Activated CD4-positive, alpha-beta memory T cell treated with anti-CD3 and anti-CD28 coated beads for 36 hours (primary cell): ENCODE measurements at regions not wholly inside any gene's neighbourhood (a gene's known extent, or its start where the extent isn't known, plus 50 kb on each side); places are given as distances from the start of the nearest gene placed in this dataset.
"Not testable (repeated sequence)": the region's sequence is repeated elsewhere in the genome, so short reads cannot be mapped to it uniquely, and the experiment has no call there.

Experiments
- CTCF ChIA-PET: fragments of 350-600 bp; sonication (Branson Sonifier 250); formaldehyde crosslinking; loops from one replicate; lab custom pipeline; 2021; ENCODE audit warnings: antibody characterized with exemption, inconsistent platforms; lab: Charles Lee
- POLR2A ChIA-PET: fragments of 350-600 bp; sonication (Branson Sonifier 250); formaldehyde crosslinking; loops from one replicate; lab custom pipeline; 2021; ENCODE audit warnings: antibody characterized with exemption; lab: Charles Lee
- DNase-seq: peaks from one replicate; pipeline ENCODE4 v3.0.0-alpha.2; 2020
- H3K27ac Mint-ChIP-seq: one replicate; pipeline ENCODE4 v1.8.0; 2021; ENCODE audit warnings: mixed read lengths
- H3K27me3 Mint-ChIP-seq: one replicate; pipeline ENCODE4 v1.8.0; 2021; ENCODE audit warnings: mixed read lengths
- H3K36me3 Mint-ChIP-seq: one replicate; pipeline ENCODE4 v1.8.0; 2021; ENCODE audit warnings: mixed read lengths
- H3K4me1 Mint-ChIP-seq: one replicate; pipeline ENCODE4 v1.8.0; 2021; ENCODE audit warnings: low read depth, mixed read lengths
- H3K4me3 Mint-ChIP-seq: one replicate; pipeline ENCODE4 v1.8.0; 2021; ENCODE audit warnings: mild to moderate bottlenecking, mixed read lengths
- H3K9me3 Mint-ChIP-seq: one replicate; pipeline ENCODE4 v1.8.0; 2021; ENCODE audit warnings: mixed read lengths
- intact Hi-C: fragments of 100-400 bp; cut with micrococcal nuclease; formaldehyde crosslinking; loops from one replicate; pipeline ENCODE4 v1.15.1; 2023

GRCh38 chr2:87075054-87075790 is 53.6 kb upstream of the PLGLB1 start:
- DNase-seq: peak; percentile 55
- H3K36me3 Mint-ChIP-seq, H3K4me1 Mint-ChIP-seq, CTCF ChIA-PET, H3K9me3 Mint-ChIP-seq, intact Hi-C loops, POLR2A ChIA-PET, H3K27me3 Mint-ChIP-seq: not testable (repeated sequence)
- peak overlapping the region; percentile 76 for H3K4me3 Mint-ChIP-seq
- peak overlapping the region; percentile 58 for H3K27ac Mint-ChIP-seq

GRCh38 chr2:87075791-87076252 is 54.2 kb upstream of the PLGLB1 start:
- H3K27ac Mint-ChIP-seq: peak overlapping the region; percentile 83
- CTCF ChIA-PET, POLR2A ChIA-PET, H3K36me3 Mint-ChIP-seq, intact Hi-C loops, H3K27me3 Mint-ChIP-seq, H3K9me3 Mint-ChIP-seq, H3K4me1 Mint-ChIP-seq: not testable (repeated sequence)
- DNase-seq: peak; percentile 69
- H3K4me3 Mint-ChIP-seq: peak overlapping the region; percentile 72

- DNase-seq: peak; percentile 95
- H3K27ac Mint-ChIP-seq: peak overlapping the region; percentile 95
- peak overlapping the region; percentile 89 for H3K4me3 Mint-ChIP-seq
- H3K4me1 Mint-ChIP-seq, H3K27me3 Mint-ChIP-seq, CTCF ChIA-PET, H3K36me3 Mint-ChIP-seq, intact Hi-C loops, POLR2A ChIA-PET, H3K9me3 Mint-ChIP-seq: not testable (repeated sequence)
Measured at GRCh38 chr2:87076253-87077123, 54.8 kb upstream of the PLGLB1 start.

- H3K27me3 Mint-ChIP-seq, H3K36me3 Mint-ChIP-seq, DNase-seq, CTCF ChIA-PET, H3K9me3 Mint-ChIP-seq, H3K4me1 Mint-ChIP-seq, POLR2A ChIA-PET, intact Hi-C loops: not testable (repeated sequence)
- Mint-ChIP-seq H3K4me3 (peak overlapping the region; percentile 89), H3K27ac (peak overlapping the region; percentile 95)
Measured at GRCh38 chr2:87077124-87077446, 55.4 kb upstream of the PLGLB1 start.

GRCh38 chr2:87081727-87082126 is 60.1 kb upstream of the PLGLB1 start:
- CTCF ChIA-PET, intact Hi-C loops, H3K4me3 Mint-ChIP-seq, H3K9me3 Mint-ChIP-seq, DNase-seq, H3K4me1 Mint-ChIP-seq, H3K27me3 Mint-ChIP-seq, H3K36me3 Mint-ChIP-seq, H3K27ac Mint-ChIP-seq, POLR2A ChIA-PET: not testable (repeated sequence)

GRCh38 chr2:87088079-87088478 is 66.4 kb upstream of the PLGLB1 start:
- H3K9me3 Mint-ChIP-seq, intact Hi-C loops, CTCF ChIA-PET, H3K36me3 Mint-ChIP-seq, H3K4me3 Mint-ChIP-seq, H3K4me1 Mint-ChIP-seq, H3K27ac Mint-ChIP-seq, DNase-seq, H3K27me3 Mint-ChIP-seq, POLR2A ChIA-PET: not testable (repeated sequence)

GRCh38 chr2:87089401-87089800 is 67.8 kb upstream of the PLGLB1 start:
- H3K4me1 Mint-ChIP-seq, POLR2A ChIA-PET, DNase-seq, H3K36me3 Mint-ChIP-seq, CTCF ChIA-PET, intact Hi-C loops, H3K27ac Mint-ChIP-seq, H3K9me3 Mint-ChIP-seq, H3K4me3 Mint-ChIP-seq, H3K27me3 Mint-ChIP-seq: not testable (repeated sequence)

- intact Hi-C loops, DNase-seq, H3K9me3 Mint-ChIP-seq, CTCF ChIA-PET, H3K4me1 Mint-ChIP-seq, POLR2A ChIA-PET, H3K27ac Mint-ChIP-seq, H3K27me3 Mint-ChIP-seq, H3K4me3 Mint-ChIP-seq, H3K36me3 Mint-ChIP-seq: not testable (repeated sequence)
Measured at GRCh38 chr2:87093252-87093651, 71.6 kb upstream of the PLGLB1 start.

GRCh38 chr2:87093937-87094529 is 72.4 kb upstream of the PLGLB1 start:
- H3K27me3 Mint-ChIP-seq, H3K4me3 Mint-ChIP-seq, H3K27ac Mint-ChIP-seq, POLR2A ChIA-PET, DNase-seq, H3K9me3 Mint-ChIP-seq, H3K36me3 Mint-ChIP-seq, intact Hi-C loops, H3K4me1 Mint-ChIP-seq, CTCF ChIA-PET: not testable (repeated sequence)

- intact Hi-C loops, H3K36me3 Mint-ChIP-seq, H3K4me3 Mint-ChIP-seq, H3K27me3 Mint-ChIP-seq, H3K9me3 Mint-ChIP-seq, DNase-seq, H3K4me1 Mint-ChIP-seq, CTCF ChIA-PET, POLR2A ChIA-PET, H3K27ac Mint-ChIP-seq: not testable (repeated sequence)
Measured at GRCh38 chr2:87095804-87096203, 74.2 kb upstream of the PLGLB1 start.

GRCh38 chr2:87128761-87129553 is 107.3 kb upstream of the PLGLB1 start:
- peak overlapping the region; percentile 70 for H3K27ac Mint-ChIP-seq
- H3K4me3 Mint-ChIP-seq: peak overlapping the region; percentile 7
- H3K4me1 Mint-ChIP-seq, CTCF ChIA-PET, POLR2A ChIA-PET, H3K27me3 Mint-ChIP-seq, DNase-seq, H3K9me3 Mint-ChIP-seq, intact Hi-C loops, H3K36me3 Mint-ChIP-seq: not testable (repeated sequence)

GRCh38 chr2:87132577-87132976 is 110.9 kb upstream of the PLGLB1 start:
- intact Hi-C loops, POLR2A ChIA-PET, H3K9me3 Mint-ChIP-seq, H3K27ac Mint-ChIP-seq, DNase-seq, H3K4me3 Mint-ChIP-seq, H3K27me3 Mint-ChIP-seq, H3K4me1 Mint-ChIP-seq, CTCF ChIA-PET, H3K36me3 Mint-ChIP-seq: not testable (repeated sequence)
